ENCODE measurements at regions not wholly inside any gene's neighbourhood (a gene's known extent, or its start where the extent isn't known, plus 50 kb on each side); places are given as distances from the start of the nearest gene placed in this dataset.
"Not testable (repeated sequence)": the region's sequence is repeated elsewhere in the genome, so short reads cannot be mapped to it uniquely, and the experiment has no call there.

DNA sequence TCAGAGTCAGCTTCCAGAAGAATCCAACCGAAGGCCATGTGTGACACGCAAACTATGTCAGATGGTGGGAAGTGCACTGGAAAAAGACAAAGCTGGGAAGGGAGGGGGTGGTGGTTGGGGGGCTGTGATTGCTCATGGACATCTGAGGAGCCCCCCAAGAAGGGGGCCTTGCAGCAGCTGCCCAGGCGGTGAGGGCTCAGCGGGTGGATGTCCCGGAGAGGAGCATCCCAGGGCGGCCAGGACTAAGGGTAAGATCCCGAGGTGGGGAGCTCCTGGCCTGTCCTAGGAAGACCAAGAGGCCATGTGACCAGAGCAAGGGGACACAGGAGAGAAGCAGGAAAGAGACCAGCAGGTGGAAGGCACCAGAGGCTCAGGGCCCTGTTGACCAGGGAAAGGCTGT, 299.5 kb downstream of the PREX1 start:
- no peak for DNase-seq

GRCh38 chr20:48527771-48528170, 300.0 kb downstream of the PREX1 start:
- no peak for DNase-seq

DNA sequence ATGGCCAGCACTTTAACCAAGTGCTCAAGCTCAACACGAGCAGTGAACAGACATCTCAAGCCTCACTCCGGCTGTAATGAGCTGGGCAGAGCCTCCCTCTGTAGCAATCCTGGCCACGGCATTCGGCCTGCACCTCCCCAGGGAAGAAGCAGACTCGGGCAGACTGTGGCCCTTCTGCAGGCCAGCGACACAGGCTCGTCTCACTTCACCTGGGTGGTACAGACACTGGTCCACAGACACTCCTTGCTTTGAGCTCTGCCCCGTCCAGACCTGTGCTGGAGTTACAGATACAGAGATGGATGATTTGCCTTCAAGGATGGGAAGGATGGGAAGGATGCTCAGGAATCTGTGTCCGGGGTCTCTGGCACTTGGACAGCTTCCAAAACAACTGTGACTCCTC, 300.9 kb downstream of the PREX1 start:
- no peak for DNase-seq

GRCh38 chr20:48525400-48525799, 302.4 kb downstream of the PREX1 start:
- no peak for DNase-seq

GRCh38 chr20:48524582-48524981, 303.2 kb downstream of the PREX1 start:
- DNase-seq = no peak

- no peak for DNase-seq
Measured at GRCh38 chr20:48523191-48523995, 304.4 kb downstream of the PREX1 start.

DNA sequence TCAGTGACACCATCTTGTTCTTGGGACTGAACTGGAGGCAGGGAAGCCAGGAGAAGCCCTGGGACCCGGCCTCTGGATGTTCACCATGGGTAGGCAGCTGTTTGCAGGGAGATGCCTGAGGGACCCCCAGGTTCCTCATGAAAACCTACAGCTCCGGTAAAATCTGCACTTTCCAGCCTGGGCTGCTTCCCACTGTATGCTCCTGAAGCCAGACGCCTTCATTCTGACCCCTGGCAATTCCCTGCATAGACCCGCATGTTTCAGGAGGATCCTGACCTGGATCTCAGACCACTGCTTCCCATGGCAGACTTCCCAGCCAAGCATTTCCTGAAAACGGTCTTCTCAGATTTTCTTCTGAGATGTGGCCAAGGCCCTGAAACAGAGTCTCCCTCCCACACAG, 306.7 kb downstream of the PREX1 start:
- DNase-seq = no peak

GRCh38 chr20:48516196-48516595, 311.6 kb downstream of the PREX1 start:
- peak in 1 of 2 experiments; percentile 57 for DNase-seq

- not testable (repeated sequence) for DNase-seq
Measured at GRCh38 chr20:48514577-48514976, 313.2 kb downstream of the PREX1 start.

- DNase-seq = not testable (repeated sequence)
Measured at GRCh38 chr20:48512539-48512938, 315.3 kb downstream of the PREX1 start.

DNA sequence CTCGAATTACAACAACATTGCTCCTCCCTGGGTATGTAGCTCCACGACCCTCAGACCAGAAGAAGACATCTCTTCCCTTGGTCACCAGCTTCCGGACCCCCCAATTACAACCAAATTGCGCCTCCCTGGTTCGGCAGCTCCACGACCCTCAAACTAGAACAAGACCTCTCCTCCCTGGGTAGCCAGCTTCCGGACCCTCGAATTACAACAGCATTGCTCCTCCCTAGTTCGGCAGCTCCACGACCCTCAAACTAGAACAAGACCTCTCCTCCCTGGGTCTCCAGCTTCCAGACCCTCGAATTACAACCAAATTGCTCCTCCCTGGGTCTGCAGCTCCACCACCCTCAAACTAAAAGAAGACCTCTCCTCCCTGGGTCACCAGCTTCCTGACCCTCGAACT, 322.7 kb downstream of the PREX1 start:
- not testable (repeated sequence) for DNase-seq

GRCh38 chr20:48503166-48503815, 324.5 kb downstream of the PREX1 start:
- no peak for DNase-seq

- no peak for DNase-seq
Measured at GRCh38 chr20:48502758-48503157, 325.0 kb downstream of the PREX1 start.

GRCh38 chr20:48502016-48502415, 325.8 kb downstream of the PREX1 start:
- DNase-seq = no peak

GRCh38 chr20:48500900-48501299, 326.9 kb downstream of the PREX1 start:
- DNase-seq = not testable (repeated sequence)

DNA sequence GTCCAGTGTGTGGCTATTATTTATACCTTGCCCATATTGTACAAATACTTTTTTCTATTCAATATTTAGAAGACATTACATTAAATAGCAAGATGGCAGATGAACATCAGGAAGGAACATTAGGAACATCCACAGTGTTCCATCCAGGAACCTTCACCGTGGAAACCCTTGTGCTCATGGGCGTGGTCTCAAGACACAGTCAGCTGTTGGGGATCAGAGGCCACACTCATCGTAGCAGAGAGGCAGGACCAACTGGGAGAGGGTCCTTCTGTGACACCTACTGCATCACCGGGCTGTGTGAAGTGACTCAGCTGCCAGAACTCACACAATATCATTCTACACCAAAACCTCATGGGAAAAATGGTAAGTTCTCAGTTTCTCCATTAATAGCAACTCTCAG, 328.9 kb downstream of the PREX1 start:
- not testable (repeated sequence) for DNase-seq

GRCh38 chr20:48498125-48498524, 329.7 kb downstream of the PREX1 start:
- DNase-seq = not testable (repeated sequence)

DNA sequence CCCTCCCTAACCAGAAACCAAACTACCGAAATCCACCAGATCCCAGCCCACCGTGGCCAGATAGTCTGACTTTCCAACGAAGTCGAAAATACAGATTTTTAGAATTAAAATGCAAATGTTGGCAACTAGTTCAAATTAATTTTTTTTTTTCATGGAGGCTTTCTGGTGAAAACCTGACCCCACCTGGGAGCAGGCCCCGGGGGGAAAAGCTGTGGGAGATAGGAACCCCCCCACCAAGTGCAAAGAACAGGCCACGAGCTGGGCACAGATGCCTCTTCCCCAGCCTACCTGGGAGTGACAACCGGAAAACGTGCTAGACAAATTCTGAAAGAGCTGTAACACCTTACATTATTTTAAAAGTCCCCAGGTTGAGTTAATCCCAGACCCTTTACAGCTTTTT, 333.8 kb downstream of the PREX1 start:
- DNase-seq = no peak

DNA sequence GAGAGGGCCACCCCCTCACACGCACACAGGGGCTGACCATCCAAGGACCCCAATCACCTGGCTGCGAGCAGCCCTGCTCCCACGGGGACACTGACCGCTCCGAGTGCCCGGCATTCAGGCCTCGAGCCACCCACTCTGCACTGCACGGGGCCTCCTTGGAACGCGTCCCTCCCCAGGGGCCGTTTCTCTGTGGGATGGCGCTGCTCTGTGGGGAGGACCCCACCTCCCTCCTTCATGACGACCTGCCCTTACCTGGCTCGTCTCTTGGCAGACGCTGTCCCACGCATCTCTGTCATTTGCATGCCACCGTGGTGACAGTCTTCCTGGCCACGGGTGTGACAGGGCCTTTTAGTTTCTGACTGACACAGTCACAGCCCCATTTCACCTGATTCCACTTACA, 334.5 kb downstream of the PREX1 start:
- not testable (repeated sequence) for DNase-seq

DNA sequence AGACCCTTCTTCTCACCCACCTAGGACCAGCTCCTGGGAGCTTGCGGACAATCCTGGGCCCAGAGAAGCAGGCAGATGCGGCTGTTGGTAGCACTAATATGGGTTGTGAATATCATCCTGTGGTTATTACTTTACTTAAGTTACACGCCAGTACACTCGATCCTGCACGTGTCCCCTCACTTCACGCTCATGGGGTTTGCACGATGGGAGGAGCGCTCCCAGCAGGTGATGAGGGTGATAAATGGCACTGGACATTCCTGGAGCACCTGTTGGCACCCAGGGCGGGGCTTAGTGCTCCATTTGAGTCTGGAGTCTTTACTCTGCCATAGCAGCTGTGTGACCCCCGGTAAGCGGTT, 335.1 kb downstream of the PREX1 start:
- DNase-seq = no peak

DNA sequence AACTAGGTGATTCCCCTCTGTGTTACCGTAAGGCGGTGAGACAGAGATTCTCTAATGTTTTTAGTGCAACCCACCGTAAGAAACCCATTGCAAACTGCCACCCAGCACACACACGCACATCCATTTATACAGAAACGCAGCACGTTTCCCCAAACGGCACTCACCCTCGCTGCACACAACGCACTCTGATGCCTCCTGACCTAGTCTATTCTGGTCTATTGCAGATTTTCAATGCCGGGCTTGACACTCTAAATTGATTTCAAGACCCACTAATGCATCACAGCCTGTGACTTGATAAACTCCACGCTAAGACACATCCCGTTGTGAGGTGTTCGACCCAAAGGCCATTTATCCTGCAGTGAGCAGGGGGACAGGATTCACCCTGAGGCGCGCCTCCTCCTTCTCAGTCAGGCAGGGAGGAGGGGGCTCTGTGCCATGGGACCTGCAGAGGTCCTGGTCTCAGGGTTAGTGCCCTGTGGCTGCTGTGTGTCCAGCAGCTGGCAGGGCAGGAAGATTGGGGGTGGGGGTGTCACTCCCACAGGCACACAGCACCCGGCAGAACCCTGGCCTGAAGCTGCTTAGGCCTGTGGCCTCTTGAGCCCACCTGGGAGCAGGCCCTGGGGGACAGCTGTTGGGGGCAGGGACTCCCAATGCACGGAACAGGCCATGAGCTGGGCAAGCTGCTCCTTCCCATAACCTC, 335.6 kb downstream of the PREX1 start:
- no peak for DNase-seq

DNA sequence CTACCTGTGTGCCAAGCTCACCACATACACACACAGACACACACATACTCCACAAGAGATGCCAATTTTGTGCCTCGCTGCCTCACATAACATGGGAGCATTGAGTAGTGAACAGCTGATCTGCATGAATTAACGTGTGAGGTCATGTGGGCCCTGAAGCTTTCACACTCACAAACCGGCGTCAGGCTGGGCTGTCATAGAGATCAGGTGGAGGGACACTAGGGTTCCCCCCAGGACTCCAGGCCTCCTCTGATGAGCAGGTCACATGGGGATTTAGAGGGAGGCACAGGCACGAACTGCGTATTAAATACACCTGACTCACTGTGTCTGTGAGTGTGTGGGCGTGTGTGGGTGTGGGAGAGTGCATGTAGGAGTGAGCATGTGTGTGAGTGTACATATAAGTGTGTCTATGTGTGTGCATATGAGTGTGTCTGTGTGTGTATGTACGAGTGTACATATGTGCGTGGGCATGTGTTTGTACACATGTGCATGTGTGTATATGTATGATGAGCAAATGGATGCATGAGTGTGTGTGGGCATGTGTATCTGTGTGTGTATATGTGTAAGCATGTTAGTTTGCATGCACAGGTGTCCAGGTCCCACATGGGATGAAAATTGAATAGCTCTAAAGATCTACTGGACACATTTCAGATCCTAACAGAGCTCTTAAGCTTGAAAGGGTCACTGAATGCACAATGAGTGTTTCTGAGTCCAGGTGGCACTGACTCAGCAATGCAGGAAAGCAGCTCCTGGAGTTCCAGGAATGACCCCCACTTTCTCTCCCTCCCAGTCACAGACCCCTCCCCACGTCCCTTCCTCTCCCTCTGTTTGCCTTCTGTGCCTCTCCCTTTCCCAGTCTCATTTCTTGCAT, 336.6 kb downstream of the PREX1 start:
- DNase-seq = no peak

DNA sequence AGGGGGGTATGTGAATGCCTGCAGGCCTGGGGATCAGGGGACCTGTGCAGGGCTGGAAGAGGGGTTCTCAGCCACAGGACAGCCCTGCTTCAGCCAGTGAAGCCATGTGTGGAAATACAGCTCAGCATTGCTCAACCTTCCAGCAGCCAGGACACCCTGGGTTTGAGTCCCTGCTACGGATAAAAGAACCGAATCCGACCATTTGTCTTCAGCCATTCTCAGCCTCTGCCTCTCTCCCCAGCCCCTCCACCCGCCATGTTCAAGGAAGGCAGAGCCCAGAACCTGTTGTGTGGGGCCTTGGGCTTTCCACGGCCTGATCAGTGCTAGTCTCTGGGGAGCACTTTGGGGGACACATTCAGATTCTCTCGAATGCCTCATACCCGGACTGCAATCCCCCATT, 337.5 kb downstream of the PREX1 start:
- DNase-seq = not testable (repeated sequence)
